ENCODE measurements at regions not wholly inside any gene's neighbourhood (a gene's known extent, or its start where the extent isn't known, plus 50 kb on each side); places are given as distances from the start of the nearest gene placed in this dataset.
A peak's percentile ranks its signal among the peaks of the same experiment; 100 is the strongest.

DNA sequence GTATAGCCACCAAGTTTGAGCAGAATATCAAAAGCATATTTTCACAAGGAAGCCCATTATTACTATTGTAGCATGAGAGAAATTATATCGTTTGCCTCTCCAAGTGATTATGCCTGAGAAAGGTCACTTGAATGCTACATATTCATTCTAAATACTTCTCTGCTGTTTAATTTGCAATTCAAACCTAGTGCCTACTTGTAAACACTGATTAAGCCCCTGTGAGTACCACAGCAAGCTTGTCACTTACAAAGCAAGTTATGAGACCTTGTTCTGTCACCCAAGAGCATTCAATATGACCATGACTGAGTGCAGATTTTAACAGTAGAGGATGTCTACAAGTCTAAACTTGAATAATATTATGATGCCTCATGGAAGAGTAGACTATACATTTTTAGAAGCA is 124.7 kb upstream of the SSTR1 start:
- intact Hi-C loops (cut with DNase I), result no loop called here
- Histone ChIP-seq H3K4me1 (no peaks in the 10 kb centered on the region), H3K36me3 (no peaks in the 10 kb centered on the region), H3K4me3 (no peak overlapping the region), H3K9me3 (no peaks in the 10 kb centered on the region), H3K27me3 (no peaks in the 10 kb centered on the region), H3K27ac (no peak overlapping the region)
- DNase-seq, result no peak
- 49 to 71% methylated on average over 1 of the region's 1 CpG for WGBS, 2 donors
- TF ChIP-seq, protein P1, sequence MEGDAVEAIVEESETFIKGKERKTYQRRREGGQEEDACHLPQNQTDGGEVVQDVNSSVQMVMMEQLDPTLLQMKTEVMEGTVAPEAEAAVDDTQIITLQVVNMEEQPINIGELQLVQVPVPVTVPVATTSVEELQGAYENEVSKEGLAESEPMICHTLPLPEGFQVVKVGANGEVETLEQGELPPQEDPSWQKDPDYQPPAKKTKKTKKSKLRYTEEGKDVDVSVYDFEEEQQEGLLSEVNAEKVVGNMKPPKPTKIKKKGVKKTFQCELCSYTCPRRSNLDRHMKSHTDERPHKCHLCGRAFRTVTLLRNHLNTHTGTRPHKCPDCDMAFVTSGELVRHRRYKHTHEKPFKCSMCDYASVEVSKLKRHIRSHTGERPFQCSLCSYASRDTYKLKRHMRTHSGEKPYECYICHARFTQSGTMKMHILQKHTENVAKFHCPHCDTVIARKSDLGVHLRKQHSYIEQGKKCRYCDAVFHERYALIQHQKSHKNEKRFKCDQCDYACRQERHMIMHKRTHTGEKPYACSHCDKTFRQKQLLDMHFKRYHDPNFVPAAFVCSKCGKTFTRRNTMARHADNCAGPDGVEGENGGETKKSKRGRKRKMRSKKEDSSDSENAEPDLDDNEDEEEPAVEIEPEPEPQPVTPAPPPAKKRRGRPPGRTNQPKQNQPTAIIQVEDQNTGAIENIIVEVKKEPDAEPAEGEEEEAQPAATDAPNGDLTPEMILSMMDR (IDR thresholded peaks at IDR 0.05), result no peak
- TF ChIP-seq POLR2AphosphoS5 (IDR thresholded peaks at IDR 0.05), result no peak
- no peak for TF ChIP-seq EP300 (IDR thresholded peaks at IDR 0.05)
- TF ChIP-seq POLR2A (IDR thresholded peaks at IDR 0.05), result no peak

DNA sequence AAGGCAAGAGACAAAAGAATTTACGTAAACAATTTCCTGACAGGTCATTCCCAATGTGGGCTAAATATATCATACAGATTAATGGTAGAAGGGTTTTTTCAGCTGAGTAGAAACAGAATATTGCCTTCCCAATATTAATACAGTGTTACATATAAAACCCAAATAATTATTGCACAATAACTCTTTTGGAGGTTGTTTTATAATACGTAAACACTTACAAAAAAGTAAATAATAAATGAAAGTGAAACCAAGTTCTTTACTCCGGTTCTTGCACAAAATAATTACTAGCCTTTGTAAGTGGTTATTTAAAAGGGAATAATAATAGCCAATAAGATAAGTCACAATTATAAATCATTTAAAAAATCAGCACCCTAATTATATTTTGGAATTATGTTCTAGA is 118.6 kb upstream of the SSTR1 start:
- 41 to 51% methylated on average over 3 of the region's 3 CpGs for WGBS, 2 donors
- H3K27me3 ChIP-seq, result no peaks in the 10 kb centered on the region
- no peak for DNase-seq
- H3K4me1 ChIP-seq, result no peaks in the 10 kb centered on the region
- TF ChIP-seq, protein P1 (IDR thresholded peaks at IDR 0.05), result no peak
- no peak overlapping the region for H3K27ac ChIP-seq
- H3K4me3 ChIP-seq, result peak overlapping the region in 2 of 4 donors; percentile 21 to 28
- H3K9me3 ChIP-seq, result peaks cover 0 to 2% (median under 1%) of the 10 kb centered on the region in 4 donors
- H3K36me3 ChIP-seq, result no peaks in the 10 kb centered on the region
- intact Hi-C loops (cut with DNase I), result no loop called here

DNA sequence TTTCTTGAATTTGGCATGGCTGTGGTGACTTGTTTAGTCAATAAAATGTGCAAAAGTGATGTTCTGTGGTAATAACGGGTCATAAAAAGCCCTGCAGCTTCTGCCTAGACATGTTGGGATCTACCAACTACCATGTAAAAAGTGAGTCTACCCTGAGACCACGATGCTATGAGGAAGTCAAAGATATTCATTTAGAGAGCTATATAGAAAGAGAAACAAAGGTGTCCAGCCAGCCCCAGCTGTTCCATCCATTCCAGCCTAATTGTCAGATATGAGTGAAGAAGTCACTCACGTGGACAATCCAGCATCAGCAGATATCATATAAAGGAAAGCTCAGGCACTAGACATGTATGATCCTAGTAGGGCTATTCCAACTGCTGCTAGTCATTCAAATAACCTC is 117.2 kb upstream of the SSTR1 start:
- no peak for DNase-seq
- Histone ChIP-seq H3K4me1 (no peaks in the 10 kb centered on the region), H3K27me3 (no peaks in the 10 kb centered on the region), H3K4me3 (no peak overlapping the region), H3K27ac (no peak overlapping the region), H3K36me3 (no peaks in the 10 kb centered on the region), H3K9me3 (peaks cover 0 to 9% (median 3%) of the 10 kb centered on the region in 4 donors)
- no peak for TF ChIP-seq POLR2AphosphoS5 (IDR thresholded peaks at IDR 0.05)
- no peak for TF ChIP-seq EP300 (IDR thresholded peaks at IDR 0.05)
- TF ChIP-seq, protein P1 (IDR thresholded peaks at IDR 0.05), result no peak
- no peak for TF ChIP-seq POLR2A (IDR thresholded peaks at IDR 0.05)
- intact Hi-C loops (cut with DNase I), result no loop called here
- WGBS, 2 donors, result 58 to 75% methylated on average over 3 of the region's 3 CpGs

DNA sequence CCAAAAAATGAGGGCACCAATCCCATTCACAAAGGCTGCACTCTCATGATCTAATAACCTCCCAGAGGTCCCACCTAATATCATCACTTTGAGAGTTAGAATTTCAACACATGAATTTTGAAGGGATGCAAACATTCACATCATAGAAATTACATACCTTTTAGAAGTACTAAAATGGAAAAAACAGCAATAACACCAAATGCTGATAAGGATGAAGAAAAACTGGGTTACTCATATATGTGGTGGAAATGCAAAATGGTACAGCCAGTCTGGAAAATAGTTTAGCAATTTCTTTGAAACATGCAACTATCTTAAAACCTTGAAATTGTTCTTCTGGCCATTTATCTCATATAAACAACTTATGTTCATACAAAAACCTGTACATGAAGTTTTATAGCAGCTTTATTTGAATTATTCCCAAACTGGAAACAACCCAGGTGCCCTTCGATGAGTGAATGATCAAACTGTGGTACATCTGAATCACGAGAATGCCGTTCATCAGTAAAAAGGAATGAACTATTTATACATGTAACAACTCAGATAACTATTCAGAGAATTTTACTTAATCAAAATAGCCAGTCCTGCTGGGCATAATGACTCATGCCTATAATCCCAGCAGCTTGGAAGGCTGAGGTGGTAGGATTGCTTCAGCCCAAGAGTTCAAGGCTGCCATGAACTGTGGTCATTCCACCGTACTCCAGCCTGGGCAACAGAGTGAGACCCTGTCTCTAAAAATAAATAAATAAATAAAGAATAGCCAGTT is 109.4 kb upstream of the SSTR1 start:
- intact Hi-C loops (cut with DNase I), result no loop called here
- Histone ChIP-seq H3K9me3 (peaks cover 0 to 16% (median 3%) of the 10 kb centered on the region in 4 donors), H3K36me3 (no peaks in the 10 kb centered on the region), H3K4me1 (no peaks in the 10 kb centered on the region), H3K27me3 (no peaks in the 10 kb centered on the region), H3K27ac (no peak overlapping the region), H3K4me3 (no peak overlapping the region)
- WGBS, 2 donors, result 93% methylated on average over 4 of the region's 4 CpGs
- no peak for TF ChIP-seq POLR2AphosphoS5 (IDR thresholded peaks at IDR 0.05)
- no peak for TF ChIP-seq POLR2A (IDR thresholded peaks at IDR 0.05)
- TF ChIP-seq, protein P1 (IDR thresholded peaks at IDR 0.05), result no peak
- TF ChIP-seq EP300 (IDR thresholded peaks at IDR 0.05), result no peak
- DNase-seq, result no peak

DNA sequence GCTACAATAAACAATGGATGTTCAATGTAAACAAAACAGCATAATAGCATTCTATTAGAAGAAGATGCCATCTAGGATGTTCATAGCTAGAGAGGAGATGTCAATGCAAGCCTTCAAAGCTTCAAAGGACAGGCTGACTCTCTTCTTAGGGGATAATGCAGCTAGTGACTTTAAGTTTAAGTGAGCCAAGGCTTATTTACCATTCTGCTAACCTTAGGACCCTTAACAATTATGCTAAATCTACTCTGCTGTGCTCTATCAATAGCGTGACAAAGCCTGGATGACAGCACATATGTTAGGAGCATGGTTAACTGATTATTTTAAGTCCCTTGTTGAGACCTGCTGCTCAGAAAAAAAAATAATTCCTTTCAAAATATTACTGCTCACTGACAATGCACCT is 106.0 kb upstream of the SSTR1 start:
- Histone ChIP-seq H3K36me3 (no peaks in the 10 kb centered on the region), H3K4me1 (no peaks in the 10 kb centered on the region), H3K27me3 (no peaks in the 10 kb centered on the region), H3K9me3 (peaks cover 0 to 8% (median 0%) of the 10 kb centered on the region in 4 donors), H3K27ac (no peak overlapping the region), H3K4me3 (no peak overlapping the region)
- 0% methylated on average over 1 of the region's 1 CpG for WGBS, 2 donors
- intact Hi-C loops (cut with DNase I), result no loop called here
- DNase-seq, result no peak
- TF ChIP-seq EP300 (IDR thresholded peaks at IDR 0.05), result no peak
- TF ChIP-seq POLR2AphosphoS5 (IDR thresholded peaks at IDR 0.05), result no peak
- no peak for TF ChIP-seq POLR2A (IDR thresholded peaks at IDR 0.05)
- TF ChIP-seq, protein P1 (IDR thresholded peaks at IDR 0.05), result no peak
